ENCODE measurements at regions not wholly inside any gene's neighbourhood (a gene's known extent, or its start where the extent isn't known, plus 50 kb on each side); places are given as distances from the start of the nearest gene placed in this dataset.

- TF ChIP-seq, protein P1, sequence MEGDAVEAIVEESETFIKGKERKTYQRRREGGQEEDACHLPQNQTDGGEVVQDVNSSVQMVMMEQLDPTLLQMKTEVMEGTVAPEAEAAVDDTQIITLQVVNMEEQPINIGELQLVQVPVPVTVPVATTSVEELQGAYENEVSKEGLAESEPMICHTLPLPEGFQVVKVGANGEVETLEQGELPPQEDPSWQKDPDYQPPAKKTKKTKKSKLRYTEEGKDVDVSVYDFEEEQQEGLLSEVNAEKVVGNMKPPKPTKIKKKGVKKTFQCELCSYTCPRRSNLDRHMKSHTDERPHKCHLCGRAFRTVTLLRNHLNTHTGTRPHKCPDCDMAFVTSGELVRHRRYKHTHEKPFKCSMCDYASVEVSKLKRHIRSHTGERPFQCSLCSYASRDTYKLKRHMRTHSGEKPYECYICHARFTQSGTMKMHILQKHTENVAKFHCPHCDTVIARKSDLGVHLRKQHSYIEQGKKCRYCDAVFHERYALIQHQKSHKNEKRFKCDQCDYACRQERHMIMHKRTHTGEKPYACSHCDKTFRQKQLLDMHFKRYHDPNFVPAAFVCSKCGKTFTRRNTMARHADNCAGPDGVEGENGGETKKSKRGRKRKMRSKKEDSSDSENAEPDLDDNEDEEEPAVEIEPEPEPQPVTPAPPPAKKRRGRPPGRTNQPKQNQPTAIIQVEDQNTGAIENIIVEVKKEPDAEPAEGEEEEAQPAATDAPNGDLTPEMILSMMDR (conservative IDR thresholded peaks at IDR 0.05; ENCODE audit: low read depth, low read length): no peak
- TF ChIP-seq EZH2 (IDR thresholded peaks at IDR 0.05; ENCODE audit: low read length, unreplicated experiment) (no peak), EZH2phosphoT487 (IDR thresholded peaks at IDR 0.05; ENCODE audit: borderline replicate concordance, low read length) (no peak)
These were observed 1200.4 kb upstream of the EPHA6 start for GRCh38 chr3:95613993-95614392.

All from PC-3 (cell line).